IgD-negative memory B cell (primary cell): ENCODE measurements at regions not wholly inside any gene's neighbourhood (a gene's known extent, or its start where the extent isn't known, plus 50 kb on each side); places are given as distances from the start of the nearest gene placed in this dataset.
A peak's percentile ranks its signal among the peaks of the same experiment; 100 is the strongest.
"Not testable (repeated sequence)": the region's sequence is repeated elsewhere in the genome, so short reads cannot be mapped to it uniquely, and the experiment has no call there.

Source experiments
- H3K27ac Mint-ChIP-seq, 3 donors: one replicate each; pipeline ENCODE4 v1.8.0; 2020 to 2022; ENCODE audit warnings: mild to moderate bottlenecking in 3 of 3, mixed read lengths in 3 of 3, moderate library complexity in 1 of 3
- H3K27me3 Mint-ChIP-seq: one replicate; pipeline ENCODE4 v1.8.0; 2021; ENCODE audit warnings: mixed read lengths
- H3K36me3 Mint-ChIP-seq: one replicate; pipeline ENCODE4 v1.8.0; 2020; ENCODE audit warnings: mild to moderate bottlenecking, mixed read lengths
- H3K4me1 Mint-ChIP-seq, 3 donors: one replicate each; pipeline ENCODE4 v1.8.0; 2020 to 2022; ENCODE audit warnings: mixed read lengths in 3 of 3, mild to moderate bottlenecking in 1 of 3
- H3K4me3 Mint-ChIP-seq, 4 donors: one replicate each; pipeline ENCODE4 v1.8.0; 2020 to 2022; ENCODE audit warnings: mild to moderate bottlenecking in 4 of 4, mixed read lengths in 4 of 4, moderate library complexity in 3 of 4
- H3K9me3 Mint-ChIP-seq, 3 donors: one replicate each; pipeline ENCODE4 v1.8.0; 2020 to 2021; ENCODE audit warnings: mixed read lengths in 3 of 3, mild to moderate bottlenecking in 1 of 3

DNA sequence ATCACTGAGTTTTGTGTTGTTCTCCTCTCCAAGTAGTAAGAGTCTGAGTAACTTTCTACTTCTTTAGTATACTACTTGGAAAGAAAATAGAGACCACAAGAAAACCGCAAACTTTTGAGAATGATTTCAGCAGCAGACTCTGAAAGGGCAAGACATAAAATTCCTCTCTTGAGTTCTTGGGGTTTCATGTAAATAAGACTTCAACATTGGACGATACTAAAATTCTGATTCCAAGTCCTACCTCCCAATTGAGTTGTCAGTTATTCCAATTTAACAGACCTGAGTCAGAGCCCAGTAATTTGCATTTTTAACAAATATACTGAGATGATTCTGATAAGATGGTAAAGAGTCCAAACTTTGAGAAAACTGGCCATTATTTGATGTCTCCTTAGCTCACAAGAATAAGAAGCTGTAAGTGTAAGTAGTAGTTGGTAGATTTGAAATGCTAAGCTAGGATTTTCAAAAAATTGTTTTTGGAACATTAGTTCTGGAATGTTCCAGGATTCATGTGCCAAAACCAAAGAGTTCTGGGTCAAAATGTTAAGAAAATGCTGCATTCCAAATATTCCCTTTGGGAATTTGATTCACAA lies 261.6 kb upstream of the SPOPL start:
- Mint-ChIP-seq H3K9me3 (no peaks in the 10 kb centered on the region), H3K36me3 (peaks cover 2% of the 10 kb centered on the region), H3K27ac (no peak overlapping the region), H3K27me3 (no peaks in the 10 kb centered on the region), H3K4me3 (no peak overlapping the region), H3K4me1 (no peaks in the 10 kb centered on the region)

DNA sequence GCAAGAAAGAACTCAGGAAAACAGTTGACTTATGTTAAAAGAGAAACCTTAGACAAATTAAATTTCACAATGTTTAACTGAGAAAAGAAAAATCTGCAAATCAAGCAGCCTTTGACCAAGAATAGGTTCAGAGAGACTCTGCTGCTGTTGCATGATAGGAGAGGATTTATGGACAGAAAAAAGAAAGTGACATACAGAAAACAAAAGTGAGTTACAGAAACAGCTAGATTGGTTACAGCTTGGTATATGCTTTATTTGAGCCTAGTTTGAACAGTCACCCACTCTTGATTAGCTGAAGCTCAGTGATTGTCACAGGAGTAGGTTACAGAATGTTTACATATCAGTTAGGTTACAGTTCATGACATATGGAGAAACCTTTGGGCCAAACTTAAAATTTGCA lies 258.2 kb upstream of the SPOPL start:
- Mint-ChIP-seq H3K36me3 (peaks cover 4% of the 10 kb centered on the region), H3K4me3 (no peak overlapping the region), H3K9me3 (no peaks in the 10 kb centered on the region), H3K4me1 (no peaks in the 10 kb centered on the region), H3K27ac (no peak overlapping the region), H3K27me3 (no peaks in the 10 kb centered on the region)

- H3K27me3 Mint-ChIP-seq, result no peaks in the 10 kb centered on the region
- H3K27ac Mint-ChIP-seq, result no peak overlapping the region
- peaks cover 4% of the 10 kb centered on the region for H3K36me3 Mint-ChIP-seq
- H3K9me3 Mint-ChIP-seq, result no peaks in the 10 kb centered on the region
- H3K4me1 Mint-ChIP-seq, result no peaks in the 10 kb centered on the region
- H3K4me3 Mint-ChIP-seq, result no peak overlapping the region
Observed at GRCh38 chr2:138244501-138244925, 257.1 kb upstream of the SPOPL start.

- Mint-ChIP-seq H3K36me3 (peaks cover 4% of the 10 kb centered on the region), H3K4me3 (no peak overlapping the region), H3K27me3 (no peaks in the 10 kb centered on the region), H3K4me1 (no peaks in the 10 kb centered on the region), H3K27ac (no peak overlapping the region), H3K9me3 (no peaks in the 10 kb centered on the region)
Observed at GRCh38 chr2:138245310-138245709, 256.3 kb upstream of the SPOPL start.

DNA sequence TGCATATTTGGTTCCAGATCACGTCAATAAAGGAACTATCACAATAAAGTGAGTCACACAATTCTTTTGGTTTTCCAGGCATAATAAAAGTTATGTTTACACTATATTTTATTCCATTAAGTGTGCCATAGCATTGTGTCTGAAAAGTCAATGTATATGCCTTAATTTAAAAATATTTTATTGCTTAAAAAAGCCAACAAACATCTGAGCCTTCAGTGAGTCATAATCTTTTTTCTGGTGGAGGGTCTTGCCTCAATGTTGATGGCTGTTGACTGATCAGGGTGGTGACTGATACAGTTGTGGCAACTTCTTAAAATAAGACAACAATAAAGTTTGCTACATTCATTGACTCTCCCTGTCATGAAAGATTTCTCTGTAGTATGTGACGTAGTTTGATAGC lies 254.3 kb upstream of the SPOPL start:
- Mint-ChIP-seq H3K27me3 (no peaks in the 10 kb centered on the region), H3K4me1 (no peaks in the 10 kb centered on the region), H3K27ac (no peak overlapping the region), H3K9me3 (no peaks in the 10 kb centered on the region), H3K4me3 (no peak overlapping the region), H3K36me3 (peaks cover 4% of the 10 kb centered on the region)

GRCh38 chr2:138249207-138249606 lies 252.4 kb upstream of the SPOPL start:
- Mint-ChIP-seq H3K27ac (no peak overlapping the region), H3K36me3 (peaks cover 2% of the 10 kb centered on the region), H3K4me3 (no peak overlapping the region), H3K9me3 (peaks cover 0 to 2% (median 0%) of the 10 kb centered on the region in 3 donors), H3K27me3 (no peaks in the 10 kb centered on the region), H3K4me1 (no peaks in the 10 kb centered on the region)

GRCh38 chr2:138250843-138251320 lies 250.7 kb upstream of the SPOPL start:
- not testable (repeated sequence) for H3K36me3 Mint-ChIP-seq, H3K4me1 Mint-ChIP-seq, H3K4me3 Mint-ChIP-seq, H3K27me3 Mint-ChIP-seq, H3K27ac Mint-ChIP-seq, H3K9me3 Mint-ChIP-seq

GRCh38 chr2:138252587-138252986 lies 249.0 kb upstream of the SPOPL start:
- no peaks in the 10 kb centered on the region for H3K27me3 Mint-ChIP-seq
- H3K27ac Mint-ChIP-seq, result no peak overlapping the region
- peaks cover 2 to 17% (median 3%) of the 10 kb centered on the region in 3 donors for H3K9me3 Mint-ChIP-seq
- H3K4me3 Mint-ChIP-seq, result no peak overlapping the region
- peaks cover 2% of the 10 kb centered on the region for H3K36me3 Mint-ChIP-seq
- no peaks in the 10 kb centered on the region for H3K4me1 Mint-ChIP-seq

GRCh38 chr2:138255670-138256069 lies 245.9 kb upstream of the SPOPL start:
- H3K27me3 Mint-ChIP-seq, result no peaks in the 10 kb centered on the region
- peaks cover 3% of the 10 kb centered on the region for H3K36me3 Mint-ChIP-seq
- peaks cover 3 to 20% (median 8%) of the 10 kb centered on the region in 3 donors for H3K9me3 Mint-ChIP-seq
- H3K4me3 Mint-ChIP-seq, result no peak overlapping the region
- no peak overlapping the region for H3K27ac Mint-ChIP-seq
- H3K4me1 Mint-ChIP-seq, result no peaks in the 10 kb centered on the region

DNA sequence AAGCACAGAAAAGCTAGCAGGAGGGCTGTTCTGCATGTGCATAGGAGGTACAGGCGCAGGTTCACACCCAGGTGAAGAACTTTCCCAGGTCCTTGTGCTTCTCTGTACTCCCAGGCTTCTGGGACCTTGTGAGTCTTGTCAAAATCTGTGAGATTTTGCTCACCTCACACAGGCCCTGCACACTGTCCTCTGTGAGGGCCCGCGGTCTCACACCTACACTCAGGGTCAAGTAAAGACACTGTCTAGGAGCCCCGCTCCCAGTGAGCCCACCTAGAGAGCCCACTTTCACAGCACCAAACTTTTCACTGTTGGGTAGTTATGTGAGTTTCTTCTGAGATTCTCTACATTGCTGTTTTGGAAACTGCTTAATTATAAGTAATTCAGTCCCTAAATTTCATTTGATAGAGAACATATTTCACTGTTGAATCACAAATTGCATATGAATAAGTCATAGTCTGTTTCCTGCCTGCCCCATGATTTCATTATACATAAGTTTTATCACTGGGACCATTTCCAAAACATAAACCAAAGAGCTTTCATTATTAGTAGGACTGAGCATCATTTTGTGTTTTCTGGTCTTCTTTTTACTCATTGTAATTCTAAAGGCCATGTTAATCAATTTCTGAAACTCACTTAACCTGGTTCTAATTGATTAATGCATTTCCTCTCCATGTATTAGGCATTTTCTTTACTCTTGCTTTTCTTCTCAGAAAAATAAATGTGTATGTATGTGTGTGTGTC lies 234.2 kb upstream of the SPOPL start:
- Mint-ChIP-seq H3K27me3 (no peaks in the 10 kb centered on the region), H3K36me3 (no peaks in the 10 kb centered on the region), H3K4me1 (no peaks in the 10 kb centered on the region), H3K4me3 (no peak overlapping the region), H3K27ac (no peak overlapping the region), H3K9me3 (peaks cover 4 to 24% (median 13%) of the 10 kb centered on the region in 3 donors)

DNA sequence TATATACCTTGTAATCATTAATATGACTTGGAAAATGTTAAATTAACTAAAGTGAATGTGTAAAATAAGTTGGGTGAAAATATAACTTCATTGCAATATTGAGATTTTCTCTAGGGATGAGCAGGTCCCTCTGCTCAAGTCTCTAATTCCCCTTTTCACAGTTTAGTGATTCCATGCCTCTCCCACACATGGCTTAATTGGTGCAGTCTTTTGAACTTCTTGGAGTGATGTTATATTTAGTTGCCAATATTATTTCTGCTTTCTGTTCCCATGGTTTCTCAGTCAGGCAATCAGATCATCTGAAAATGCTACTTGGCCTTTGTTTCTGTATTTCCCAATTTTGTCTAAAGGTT lies 233.7 kb upstream of the SPOPL start:
- H3K27ac Mint-ChIP-seq, result peak overlapping the region in 1 of 3 donors; percentile 30
- H3K4me3 Mint-ChIP-seq, result no peak overlapping the region
- H3K27me3 Mint-ChIP-seq, result no peaks in the 10 kb centered on the region
- no peaks in the 10 kb centered on the region for H3K36me3 Mint-ChIP-seq
- no peaks in the 10 kb centered on the region for H3K4me1 Mint-ChIP-seq
- peaks cover 1 to 19% (median 9%) of the 10 kb centered on the region in 3 donors for H3K9me3 Mint-ChIP-seq

DNA sequence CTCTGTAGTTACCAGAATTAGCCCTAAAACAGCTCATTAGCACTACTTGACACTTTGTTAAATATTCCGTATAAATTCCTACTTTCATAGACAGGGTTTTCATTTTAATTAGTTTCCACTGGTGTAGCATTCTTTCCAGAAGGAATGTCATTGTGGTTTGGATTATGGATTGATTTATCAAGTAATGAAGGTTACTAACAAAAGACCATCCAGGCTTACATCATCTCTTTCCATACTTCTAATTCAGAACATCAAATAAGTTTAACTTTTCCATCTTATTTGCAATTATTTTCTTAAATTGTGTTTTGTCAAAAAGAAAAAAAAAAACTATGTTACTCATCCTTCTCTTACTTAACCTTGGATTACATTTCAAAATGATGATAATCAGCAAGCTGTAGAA lies 231.8 kb upstream of the SPOPL start:
- H3K27me3 Mint-ChIP-seq, result peaks cover 2% of the 10 kb centered on the region
- H3K27ac Mint-ChIP-seq, result no peak overlapping the region
- peaks cover 0 to 7% (median 2%) of the 10 kb centered on the region in 3 donors for H3K9me3 Mint-ChIP-seq
- H3K4me3 Mint-ChIP-seq, result no peak overlapping the region
- no peaks in the 10 kb centered on the region for H3K36me3 Mint-ChIP-seq
- H3K4me1 Mint-ChIP-seq, result no peaks in the 10 kb centered on the region

- Mint-ChIP-seq H3K27me3 (peaks cover 2% of the 10 kb centered on the region), H3K9me3 (peaks cover 0 to 2% (median 0%) of the 10 kb centered on the region in 3 donors), H3K27ac (no peak overlapping the region), H3K36me3 (no peaks in the 10 kb centered on the region), H3K4me3 (no peak overlapping the region), H3K4me1 (no peaks in the 10 kb centered on the region)
Observed at GRCh38 chr2:138271467-138271866, 230.1 kb upstream of the SPOPL start.

DNA sequence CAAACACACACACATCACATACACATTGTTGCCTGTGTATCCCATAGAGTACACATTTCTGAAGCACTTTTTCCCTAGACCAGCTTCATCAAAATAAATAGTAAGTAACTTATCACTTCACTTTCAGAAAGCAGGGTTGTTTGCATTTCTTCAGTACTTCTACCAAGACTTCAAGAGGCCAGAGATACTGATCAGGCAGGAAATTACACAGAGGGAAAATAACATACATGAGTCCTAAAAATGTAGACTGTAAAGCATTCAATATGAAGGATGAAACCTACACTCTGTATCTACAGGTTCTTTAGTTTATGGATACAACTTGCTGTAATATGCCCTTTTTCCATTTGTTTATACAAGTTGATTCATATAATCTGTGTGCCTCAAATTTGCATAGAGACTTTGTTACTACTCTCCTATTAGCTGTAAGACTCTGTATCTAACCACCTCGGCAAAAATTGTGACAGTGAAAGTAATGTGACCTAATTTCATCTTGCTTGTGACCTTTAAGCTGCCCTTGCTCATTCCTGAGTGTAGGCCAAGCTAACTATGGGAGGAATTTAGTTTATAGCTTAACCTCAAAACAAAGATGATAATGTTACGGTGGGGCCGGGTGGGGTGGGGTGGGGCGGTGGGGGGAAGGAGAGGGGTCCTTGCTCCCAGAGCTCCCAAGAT lies 228.9 kb upstream of the SPOPL start:
- Mint-ChIP-seq H3K4me3 (no peak overlapping the region), H3K27me3 (peaks cover 2% of the 10 kb centered on the region), H3K27ac (no peak overlapping the region), H3K9me3 (peaks cover 0 to 2% (median 0%) of the 10 kb centered on the region in 3 donors), H3K36me3 (no peaks in the 10 kb centered on the region), H3K4me1 (no peaks in the 10 kb centered on the region)

GRCh38 chr2:138273280-138273679 lies 228.3 kb upstream of the SPOPL start:
- not testable (repeated sequence) for H3K36me3 Mint-ChIP-seq, H3K9me3 Mint-ChIP-seq, H3K4me3 Mint-ChIP-seq, H3K27me3 Mint-ChIP-seq, H3K4me1 Mint-ChIP-seq, H3K27ac Mint-ChIP-seq
